Testis (tissue), 2 donors: ENCODE measurements at regions not wholly inside any gene's neighbourhood (a gene's known extent, or its start where the extent isn't known, plus 50 kb on each side); places are given as distances from the start of the nearest gene placed in this dataset.

Experiments used
- CTCF ChIP-seq, 3 experiments: fragments of 450-650 bp in 2 of 3; fragments of 200-600 bp in 1 of 3; sonication (generic) in 1 of 3; IDR thresholded peaks; one replicate each; pipeline ENCODE4 v1.5.1; 2016 to 2019; ENCODE audit warnings: antibody characterized with exemption in 3 of 3, mild to moderate bottlenecking in 2 of 3, moderate library complexity in 1 of 3
- POLR2A ChIP-seq: fragments of 450-650 bp; IDR thresholded peaks from one replicate; pipeline ENCODE4 v1.6.1; 2017; ENCODE audit warnings: antibody characterized with exemption, mild to moderate bottlenecking, moderate library complexity

GRCh38 chr9:7554699-7555098 lies 244.9 kb downstream of the DMAC1 start:
- TF ChIP-seq CTCF (IDR thresholded peaks at IDR 0.05): no peak
- TF ChIP-seq POLR2A: no peak
